K562 (cell line): ENCODE measurements at regions not wholly inside any gene's neighbourhood (a gene's known extent, or its start where the extent isn't known, plus 50 kb on each side); places are given as distances from the start of the nearest gene placed in this dataset.

Source experiments
- ATAC-seq: fragments of 200-7000 bp; cut with Tn5 transposase; 3 replicates; pipeline ENCODE4 v1.9.1; 2020; ENCODE audit warnings: moderate library complexity
- BruUV-seq: library from RNA; stranded (reverse); fragments of 400-500 nt; replicated peaks from 2 replicates; lab custom pipeline; 2021; lab: Mats Ljungman, UMichigan
- CTCF ChIA-PET: fragments of 300-600 bp; formaldehyde crosslinking; extraction: SDS; loops from one replicate; lab custom pipeline; 2021; ENCODE audit warnings: low intra/inter-chr PET ratio; lab: Yijun Ruan, JAX
- POLR2A ChIA-PET: fragments of 300-600, 350-650 bp; sonication (Branson Sonifier 250); formaldehyde crosslinking; extraction: SDS; loops from one replicate; lab custom pipeline; 2021; ENCODE audit warnings: antibody characterized with exemption, inconsistent platforms; lab: Yijun Ruan, JAX
- DNase-seq, 4 experiments: peaks; one replicate each; pipeline versions ENCODE4 v3.0.0 to v3.0.0-alpha.2; 2011 to 2018; ENCODE audit warnings: low spot score in 3 of 4, mixed read lengths in 3 of 4; ENCODE audit errors: extremely low read depth in 1 of 4
- FAIRE-seq: peaks from 2 replicates; lab custom pipeline; 2011; peaks lifted over from hg19 to GRCh38; lab: Jason Lieb, UNC
- H2AFZ ChIP-seq: 2 replicates; pipeline ENCODE4 v1.6.0; 2011; ENCODE audit warnings: low read depth, low read length, control low read depth, inconsistent platforms
- H3K27ac ChIP-seq: fragments of 200-600 bp; 3 replicates; pipeline ENCODE4 v1.8.0; 2011; ENCODE audit warnings: low read depth, mild to moderate bottlenecking, control low read depth, inconsistent platforms, low read length, moderate library complexity, mixed read lengths; ENCODE audit errors: extremely low read depth
- H3K27me3 ChIP-seq, 2 experiments: fragments of 300-600 bp in 1 of 2; 2 replicates in 1 of 2; 3 replicates in 1 of 2; pipeline versions ENCODE4 v1.6.0 to v1.8.0; 2011; ENCODE audit warnings: inconsistent platforms in 2 of 2, low read length in 2 of 2, mild to moderate bottlenecking in 1 of 2, mixed read lengths in 1 of 2, moderate library complexity in 1 of 2; ENCODE audit not compliant: control insufficient read depth in 2 of 2, insufficient read depth in 2 of 2
- H3K36me3 ChIP-seq: fragments of 300-600 bp; 3 replicates; pipeline ENCODE4 v1.8.0; 2011; ENCODE audit warnings: mild to moderate bottlenecking, low read length, inconsistent platforms; ENCODE audit not compliant: control insufficient read depth, insufficient read depth
- H3K4me1 ChIP-seq, 2 experiments: fragments of 200-600 bp in 1 of 2; replicated peaks in 1 of 2; 2 replicates in 1 of 2; 3 replicates in 1 of 2; pipeline versions ENCODE4 v1.5.1 to v1.8.0; 2011; ENCODE audit warnings: inconsistent platforms in 2 of 2, low read length in 2 of 2, mild to moderate bottlenecking in 1 of 2, mixed read lengths in 1 of 2, moderate library complexity in 1 of 2; ENCODE audit not compliant: control insufficient read depth in 2 of 2, insufficient read depth in 2 of 2
- H3K4me2 ChIP-seq: 2 replicates; pipeline ENCODE4 v1.6.1; 2011; ENCODE audit warnings: low read length, control low read depth, inconsistent platforms, mixed read lengths; ENCODE audit not compliant: insufficient read depth
- H3K4me3 ChIP-seq: fragments of 200-600 bp; sonication (generic), shearing (Covaris generic); 2 replicates; pipeline ENCODE4 v1.5.1; 2016; ENCODE audit warnings: control low read depth, inconsistent platforms
- H3K79me2 ChIP-seq: fragments of 200-600 bp; 3 replicates; pipeline ENCODE4 v1.8.0; 2011; ENCODE audit warnings: low read length, inconsistent platforms; ENCODE audit not compliant: control insufficient read depth, insufficient read depth
- H3K9ac ChIP-seq, 2 experiments: 2 replicates each; pipeline versions ENCODE4 v1.6.0 to v1.6.1; 2011; ENCODE audit warnings: low read depth in 2 of 2, low read length in 2 of 2, control low read depth in 1 of 2, inconsistent platforms in 1 of 2, mild to moderate bottlenecking in 1 of 2, mixed read lengths in 1 of 2; ENCODE audit not compliant: insufficient read depth in 1 of 2
- H3K9me1 ChIP-seq: one replicate; pipeline ENCODE4 v1.6.0; 2011; ENCODE audit warnings: inconsistent platforms, mild to moderate bottlenecking, low read length, moderate library complexity; ENCODE audit not compliant: control insufficient read depth, insufficient read depth
- H3K9me3 ChIP-seq: replicated peaks from 2 replicates; pipeline ENCODE4 v1.5.1; 2011; ENCODE audit warnings: low read depth, low read length, inconsistent platforms; ENCODE audit not compliant: control insufficient read depth, insufficient read depth
- H4K20me1 ChIP-seq: replicated peaks from 2 replicates; pipeline ENCODE4 v1.6.1; 2011; ENCODE audit warnings: low read length, inconsistent platforms, mixed read lengths; ENCODE audit not compliant: control insufficient read depth, insufficient read depth
- BRD9 ChIP-seq: fragments of 450-650 bp; IDR thresholded peaks from 2 replicates; pipeline ENCODE4 v1.6.1; 2018; ENCODE audit warnings: low read depth; ENCODE audit not compliant: partially characterized antibody
- HBP1 ChIP-seq: fragments of 450-650 bp; formaldehyde crosslinking; IDR thresholded peaks from 2 replicates; pipeline ENCODE4 v1.4.0; 2022; ENCODE audit warnings: missing genetic modification characterization
- KAT2B ChIP-seq: IDR thresholded peaks from one replicate; pipeline ENCODE4 v1.6.1; 2012; ENCODE audit warnings: low read depth, mild to moderate bottlenecking, control low read depth, inconsistent platforms, low read length, moderate library complexity
- MAFF ChIP-seq: IDR thresholded peaks from 2 replicates; pipeline ENCODE4 v1.6.1; 2012; ENCODE audit warnings: low read length, improper control_type of control experiment
- MCM7 ChIP-seq, 2 experiments: fragments of 450-650 bp; IDR thresholded peaks; 2 replicates each; pipeline ENCODE4 v1.6.1; 2016 to 2018
- MLLT1 ChIP-seq, 2 experiments: fragments of 450-650 bp; IDR thresholded peaks; 2 replicates each; pipeline ENCODE4 v1.6.1; 2016
- RAD21 ChIP-seq, 2 experiments: fragments of 250-450 bp in 1 of 2; fragments of 450-650 bp in 1 of 2; sonication (Bioruptor Pico) in 1 of 2; formaldehyde crosslinking in 1 of 2; IDR thresholded peaks in 1 of 2; conservative IDR thresholded peaks in 1 of 2; 2 replicates each; pipeline versions ENCODE4 v1.4.0 to v1.8.0; 2020 to 2022; ENCODE audit warnings: mild to moderate bottlenecking in 2 of 2, moderate library complexity in 1 of 2
- SMAD4 ChIP-seq: fragments of 250-450 bp; sonication (Bioruptor Pico); conservative IDR thresholded peaks from 2 replicates; pipeline ENCODE4 v1.8.0; 2021; ENCODE audit warnings: inconsistent platforms, mild to moderate bottlenecking, moderate library complexity
- SMARCE1 ChIP-seq: fragments of 450-650 bp; IDR thresholded peaks from 2 replicates; pipeline ENCODE4 v1.7.1; 2016; ENCODE audit warnings: mild to moderate bottlenecking
- ZFP91 ChIP-seq: sonication (generic); formaldehyde crosslinking; IDR thresholded peaks from 2 replicates; pipeline ENCODE4 v1.8.0; 2022; ENCODE audit warnings: mild to moderate bottlenecking, missing genetic modification reagents
- WGBS: fragments of 100-300 bp; shearing (Covaris generic); methylation state at CpG from one replicate; pipeline ENCODE4 v1.1.6; 2016; ENCODE audit warnings: low coverage, mixed read lengths; ENCODE audit not compliant: insufficient coverage; ENCODE audit errors: missing lambda C conversion rate; 5-methylcytosine and 5-hydroxymethylcytosine counted together
- in situ Hi-C: fragments of 300-500 bp; cut with MboI; formaldehyde crosslinking; loops from 4 replicates; pipeline ENCODE4 v1.15.0; 2018; ENCODE audit warnings: inconsistent platforms, mixed read lengths
- intact Hi-C: fragments of 100-400 bp; cut with micrococcal nuclease; formaldehyde crosslinking; loops from 2 replicates; pipeline ENCODE4 v1.14.2; 2022

- CTCF ChIA-PET = no interaction called here
- no peak for DNase-seq
- ATAC-seq = no peak
- no peak for TF ChIP-seq HBP1 (CRISPR knock-in tag)
- TF ChIP-seq BRD9 = no peak
- TF ChIP-seq MAFF = no peak
- TF ChIP-seq SMAD4 (CRISPR knock-in tag) = no peak
- TF ChIP-seq MCM7 (IDR thresholded peaks at IDR 0.05) = no peak
- no peak for TF ChIP-seq SMARCE1
- no peak for TF ChIP-seq KAT2B
- TF ChIP-seq MLLT1 (IDR thresholded peaks at IDR 0.05) = no peak
- TF ChIP-seq ZFP91 (CRISPR knock-in tag) = no peak
- TF ChIP-seq RAD21 (CRISPR knock-in tag; conservative IDR thresholded peaks at IDR 0.05 in 1 of 2, IDR thresholded peaks at IDR 0.05 in 1 of 2) = no peak
- Histone ChIP-seq H3K36me3 (no peaks in the 10 kb centered on the region), H3K9me3 (no peaks in the 10 kb centered on the region; the same call in 1 of the 2 replicates), H4K20me1 (no peaks in the 10 kb centered on the region), H3K27me3 (no peaks in the 10 kb centered on the region), H3K4me3 (no peak overlapping the region), H3K9me1 (no peaks in the 10 kb centered on the region), H2AFZ (no peak overlapping the region), H3K4me2 (no peak overlapping the region), H3K4me1 (no peaks in the 10 kb centered on the region), H3K79me2 (no peaks in the 10 kb centered on the region), H3K27ac (no peak overlapping the region), H3K9ac (no peak overlapping the region)
- intact Hi-C loops = no loop called here
- no TSS peak for BruUV-seq
- POLR2A ChIA-PET = no interaction called here
- no peak for FAIRE-seq
- 0% methylated on average over 1 of the region's 1 CpG for WGBS
- in situ Hi-C loops = no loop called here
Observed at GRCh38 chr5:84618262-84618661, 233.6 kb upstream of the EDIL3 start.
